GM23338 (cell line): ENCODE measurements at regions not wholly inside any gene's neighbourhood (a gene's known extent, or its start where the extent isn't known, plus 50 kb on each side); places are given as distances from the start of the nearest gene placed in this dataset.
A peak's percentile ranks its signal among the peaks of the same experiment; 100 is the strongest.
"Not testable (repeated sequence)": the region's sequence is repeated elsewhere in the genome, so short reads cannot be mapped to it uniquely, and the experiment has no call there.

ENCODE experiments used
- ATAC-seq: fragments of 200-7000 bp; cut with Tn5 transposase; 3 replicates; pipeline ENCODE4 v1.9.1; 2020
- DNase-seq: peaks from one replicate; pipeline ENCODE4 v3.0.0-alpha.2; 2015; ENCODE audit warnings: low spot score
- H2AFZ ChIP-seq: fragments of 200-600 bp; sonication (generic); 2 replicates; pipeline ENCODE4 v1.8.0; 2016; ENCODE audit warnings: antibody characterized with exemption, mild to moderate bottlenecking, moderate library complexity
- H3F3A ChIP-seq: fragments of 200-600 bp; sonication (generic); replicated peaks from 2 replicates; pipeline ENCODE4 v1.8.0; 2017; ENCODE audit warnings: antibody characterized with exemption, mixed run types, low read depth
- H3K27ac ChIP-seq: fragments of 200-600 bp; sonication (generic); 2 replicates; pipeline ENCODE4 v1.6.1; 2016; ENCODE audit warnings: low read depth
- H3K27me3 ChIP-seq: fragments of 200-600 bp; sonication (generic); 2 replicates; pipeline ENCODE4 v1.8.0; 2016; ENCODE audit warnings: mild to moderate bottlenecking, mixed run types, moderate library complexity; ENCODE audit not compliant: insufficient read depth
- H3K36me3 ChIP-seq: fragments of 200-600 bp; sonication (generic); 2 replicates; pipeline ENCODE4 v1.8.0; 2016; ENCODE audit warnings: mild to moderate bottlenecking; ENCODE audit not compliant: insufficient read depth
- H3K4me1 ChIP-seq: fragments of 200-600 bp; sonication (generic); 2 replicates; pipeline ENCODE4 v1.8.0; 2016; ENCODE audit warnings: mild to moderate bottlenecking, moderate library complexity; ENCODE audit not compliant: insufficient read depth
- H3K4me2 ChIP-seq: fragments of 200-600 bp; sonication (generic); 2 replicates; pipeline ENCODE4 v1.7.1; 2017; ENCODE audit warnings: mixed run types
- H3K4me3 ChIP-seq: fragments of 200-600 bp; sonication (generic); 2 replicates; pipeline ENCODE4 v1.6.1; 2016; ENCODE audit warnings: mixed run types
- H3K79me2 ChIP-seq: fragments of 200-600 bp; sonication (generic); replicated peaks from 2 replicates; pipeline ENCODE4 v1.8.0; 2017; ENCODE audit warnings: mild to moderate bottlenecking; ENCODE audit not compliant: insufficient read depth
- H3K9me2 ChIP-seq: fragments of 200-600 bp; sonication (generic); 2 replicates; pipeline ENCODE4 v1.8.0; 2017; ENCODE audit not compliant: insufficient read depth
- H4K20me1 ChIP-seq: fragments of 200-600 bp; sonication (generic); replicated peaks from 2 replicates; pipeline ENCODE4 v1.8.0; 2017; ENCODE audit warnings: mild to moderate bottlenecking; ENCODE audit not compliant: insufficient read depth
- H3K27ac Mint-ChIP-seq: 2 replicates; pipeline ENCODE4 v1.8.0; 2020; ENCODE audit warnings: inconsistent platforms, mild to moderate bottlenecking, moderate library complexity, mixed read lengths
- H3K27me3 Mint-ChIP-seq: 3 replicates; pipeline ENCODE4 v1.8.0; 2022; ENCODE audit warnings: low read depth, mild to moderate bottlenecking, moderate library complexity, mixed read lengths, inconsistent platforms; ENCODE audit not compliant: insufficient read depth, poor library complexity
- H3K36me3 Mint-ChIP-seq: 3 replicates; pipeline ENCODE4 v1.8.0; 2021; ENCODE audit warnings: low read depth, mild to moderate bottlenecking, inconsistent platforms, moderate library complexity, mixed read lengths
- H3K4me1 Mint-ChIP-seq: 3 replicates; pipeline ENCODE4 v1.8.0; 2020; ENCODE audit warnings: mild to moderate bottlenecking, inconsistent platforms, mixed read lengths
- H3K4me3 Mint-ChIP-seq: 3 replicates; pipeline ENCODE4 v1.8.0; 2021; ENCODE audit warnings: moderate library complexity, mild to moderate bottlenecking, inconsistent platforms, mixed read lengths
- H3K9me3 Mint-ChIP-seq: 3 replicates; pipeline ENCODE4 v1.8.0; 2020; ENCODE audit warnings: moderate library complexity, mild to moderate bottlenecking, inconsistent platforms, mixed read lengths
- CREB1 ChIP-seq: fragments of 250-450 bp; sonication (Bioruptor Pico); IDR thresholded peaks from 2 replicates; pipeline ENCODE4 v1.5.0; 2020; ENCODE audit warnings: low read depth, mild to moderate bottlenecking, moderate library complexity
- CTCF ChIP-seq, 2 experiments: fragments of 200-600 bp in 1 of 2; sonication (generic) in 1 of 2; conservative IDR thresholded peaks; 2 replicates each; pipeline versions ENCODE4 v1.5.1 to v1.6.1; 2016 to 2017; ENCODE audit warnings: antibody characterized with exemption in 2 of 2, low read depth in 2 of 2, mild to moderate bottlenecking in 2 of 2, moderate library complexity in 1 of 2
- EZH2 ChIP-seq: fragments of 200-600 bp; sonication (generic); IDR thresholded peaks from one replicate; pipeline ENCODE4 v1.8.0; 2017; ENCODE audit warnings: antibody characterized with exemption, mild to moderate bottlenecking, low read depth; ENCODE audit not compliant: unreplicated experiment
- EZH2phosphoT487 ChIP-seq: fragments of 200-600 bp; sonication (generic); IDR thresholded peaks from one replicate; pipeline ENCODE4 v1.8.1; 2018; ENCODE audit warnings: antibody characterized with exemption; ENCODE audit not compliant: unreplicated experiment
- POLR2AphosphoS5 ChIP-seq: IDR thresholded peaks from 2 replicates; pipeline ENCODE4 v1.6.1; 2016; ENCODE audit warnings: antibody characterized with exemption, low read depth
- ZNF114 ChIP-seq: fragments of 250-450 bp; sonication (Bioruptor Pico); IDR thresholded peaks from 2 replicates; pipeline ENCODE4 v1.5.0; 2020; ENCODE audit warnings: mild to moderate bottlenecking, moderate library complexity
- TF ChIP-seq, protein P1 (sequence below): fragments of 250-450 bp; sonication (Bioruptor Pico); IDR thresholded peaks from 2 replicates; pipeline ENCODE4 v1.5.0; 2020; ENCODE audit warnings: mild to moderate bottlenecking, moderate library complexity
- TF ChIP-seq, protein P2 (sequence below): IDR thresholded peaks from 2 replicates; pipeline ENCODE4 v1.6.1; 2016; ENCODE audit warnings: antibody characterized with exemption

GRCh38 chr4:23945451-23946017 lies 55.7 kb upstream of the PPARGC1A start:
- Histone ChIP-seq H4K20me1 (no peaks in the 10 kb centered on the region), H3K4me2 (no peak overlapping the region), H2AFZ (no peak overlapping the region), H3K79me2 (no peaks in the 10 kb centered on the region), H3K4me3 (no peak overlapping the region), H3K9me2 (peaks cover 8% of the 10 kb centered on the region), H3K27me3 (no peaks in the 10 kb centered on the region), H3K27ac (no peak overlapping the region), H3F3A (no peaks in the 10 kb centered on the region), H3K4me1 (peaks cover 16% of the 10 kb centered on the region), H3K36me3 (no peaks in the 10 kb centered on the region)
- Mint-ChIP-seq H3K4me3 (no peak overlapping the region), H3K4me1 (peaks cover 14% of the 10 kb centered on the region), H3K27me3 (no peaks in the 10 kb centered on the region), H3K27ac (0 out of 2 replicates have a peak overlapping the region, but pooled peaks have one; percentile 4), H3K9me3 (no peaks in the 10 kb centered on the region; the same call in 2 of the 3 replicates), H3K36me3 (no peaks in the 10 kb centered on the region)
- ATAC-seq (no peak; the same call in 2 of the 3 replicates), DNase-seq (no peak)
- TF ChIP-seq EZH2phosphoT487: no peak

DNA sequence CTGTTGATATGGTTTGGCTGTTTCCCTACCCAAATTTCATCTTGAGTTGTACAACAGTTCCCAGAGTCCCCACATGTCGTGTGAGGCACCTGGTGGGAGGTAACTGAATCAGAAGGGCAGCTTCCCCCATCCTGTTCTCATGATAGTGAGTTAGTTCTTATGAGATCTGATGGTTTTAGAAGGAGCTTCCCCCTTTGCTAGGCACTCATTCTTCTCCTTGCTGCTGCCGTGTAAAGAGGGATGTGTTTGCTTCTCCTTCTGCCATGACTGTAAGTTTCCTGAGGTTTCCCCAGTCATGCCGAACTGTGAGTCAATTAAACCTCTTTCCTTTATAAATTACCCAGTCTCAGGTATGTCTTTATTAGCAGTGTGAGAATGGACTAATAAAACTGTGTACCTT lies 54.7 kb upstream of the PPARGC1A start:
- not testable (repeated sequence) for H3K27me3 Mint-ChIP-seq, H3K4me2 ChIP-seq, H3K9me3 Mint-ChIP-seq, H3K79me2 ChIP-seq, H3K36me3 Mint-ChIP-seq, H3K4me3 ChIP-seq, ATAC-seq, H2AFZ ChIP-seq, H3K36me3 ChIP-seq, H3K27ac ChIP-seq, H3K9me2 ChIP-seq, DNase-seq, H3K27me3 ChIP-seq, H3K27ac Mint-ChIP-seq, H4K20me1 ChIP-seq, H3K4me3 Mint-ChIP-seq, H3K4me1 Mint-ChIP-seq, H3F3A ChIP-seq
- H3K4me1 ChIP-seq: peaks cover 12% of the 10 kb centered on the region

DNA sequence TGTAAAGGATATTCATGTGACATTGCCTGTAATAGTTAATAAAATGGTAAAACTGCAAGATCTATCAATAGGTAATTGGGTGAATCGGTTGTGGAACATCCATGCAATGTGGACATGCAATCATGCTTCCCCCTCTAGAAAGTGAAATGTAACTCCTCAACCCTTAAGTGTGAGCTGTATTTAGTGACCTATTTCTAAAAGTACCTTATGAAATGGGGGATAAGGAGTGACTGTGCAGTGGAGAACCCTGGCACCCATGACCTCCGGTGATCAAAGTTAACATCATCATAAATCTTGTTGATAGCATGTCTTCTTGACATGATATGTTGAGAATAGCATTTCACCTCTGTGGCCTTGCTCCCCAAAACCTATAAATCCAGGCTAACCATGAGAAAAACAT lies 53.6 kb upstream of the PPARGC1A start:
- H3K4me3 Mint-ChIP-seq: no peak overlapping the region
- H4K20me1 ChIP-seq: no peaks in the 10 kb centered on the region
- no peaks in the 10 kb centered on the region for H3K79me2 ChIP-seq
- DNase-seq (no peak), ATAC-seq (no peak)
- H3K4me2 ChIP-seq: no peak overlapping the region
- peaks cover 7% of the 10 kb centered on the region for H3K9me2 ChIP-seq
- no peak overlapping the region for H3K27ac Mint-ChIP-seq
- H3K27ac ChIP-seq: no peak overlapping the region
- H3K9me3 Mint-ChIP-seq: no peaks in the 10 kb centered on the region; the same call in 2 of the 3 replicates
- H3K27me3 Mint-ChIP-seq: no peaks in the 10 kb centered on the region
- H3K36me3 ChIP-seq: no peaks in the 10 kb centered on the region
- no peak overlapping the region for H3K4me3 ChIP-seq
- H2AFZ ChIP-seq: no peak overlapping the region
- H3K4me1 Mint-ChIP-seq: peaks cover 3% of the 10 kb centered on the region
- no peaks in the 10 kb centered on the region for H3K27me3 ChIP-seq
- peaks cover 5% of the 10 kb centered on the region; the same call in 1 of the 2 replicates for H3K4me1 ChIP-seq
- H3F3A ChIP-seq: no peaks in the 10 kb centered on the region
- no peaks in the 10 kb centered on the region for H3K36me3 Mint-ChIP-seq
- TF ChIP-seq EZH2phosphoT487 (no peak), CTCF (conservative IDR thresholded peaks at IDR 0.05; ENCODE audit: low read depth in 2 of 2) (no peak), CREB1 (CRISPR knock-in tag) (no peak), POLR2AphosphoS5 (no peak), ZNF114 (CRISPR knock-in tag) (no peak), EZH2 (no peak)
- TF ChIP-seq, protein P1, sequence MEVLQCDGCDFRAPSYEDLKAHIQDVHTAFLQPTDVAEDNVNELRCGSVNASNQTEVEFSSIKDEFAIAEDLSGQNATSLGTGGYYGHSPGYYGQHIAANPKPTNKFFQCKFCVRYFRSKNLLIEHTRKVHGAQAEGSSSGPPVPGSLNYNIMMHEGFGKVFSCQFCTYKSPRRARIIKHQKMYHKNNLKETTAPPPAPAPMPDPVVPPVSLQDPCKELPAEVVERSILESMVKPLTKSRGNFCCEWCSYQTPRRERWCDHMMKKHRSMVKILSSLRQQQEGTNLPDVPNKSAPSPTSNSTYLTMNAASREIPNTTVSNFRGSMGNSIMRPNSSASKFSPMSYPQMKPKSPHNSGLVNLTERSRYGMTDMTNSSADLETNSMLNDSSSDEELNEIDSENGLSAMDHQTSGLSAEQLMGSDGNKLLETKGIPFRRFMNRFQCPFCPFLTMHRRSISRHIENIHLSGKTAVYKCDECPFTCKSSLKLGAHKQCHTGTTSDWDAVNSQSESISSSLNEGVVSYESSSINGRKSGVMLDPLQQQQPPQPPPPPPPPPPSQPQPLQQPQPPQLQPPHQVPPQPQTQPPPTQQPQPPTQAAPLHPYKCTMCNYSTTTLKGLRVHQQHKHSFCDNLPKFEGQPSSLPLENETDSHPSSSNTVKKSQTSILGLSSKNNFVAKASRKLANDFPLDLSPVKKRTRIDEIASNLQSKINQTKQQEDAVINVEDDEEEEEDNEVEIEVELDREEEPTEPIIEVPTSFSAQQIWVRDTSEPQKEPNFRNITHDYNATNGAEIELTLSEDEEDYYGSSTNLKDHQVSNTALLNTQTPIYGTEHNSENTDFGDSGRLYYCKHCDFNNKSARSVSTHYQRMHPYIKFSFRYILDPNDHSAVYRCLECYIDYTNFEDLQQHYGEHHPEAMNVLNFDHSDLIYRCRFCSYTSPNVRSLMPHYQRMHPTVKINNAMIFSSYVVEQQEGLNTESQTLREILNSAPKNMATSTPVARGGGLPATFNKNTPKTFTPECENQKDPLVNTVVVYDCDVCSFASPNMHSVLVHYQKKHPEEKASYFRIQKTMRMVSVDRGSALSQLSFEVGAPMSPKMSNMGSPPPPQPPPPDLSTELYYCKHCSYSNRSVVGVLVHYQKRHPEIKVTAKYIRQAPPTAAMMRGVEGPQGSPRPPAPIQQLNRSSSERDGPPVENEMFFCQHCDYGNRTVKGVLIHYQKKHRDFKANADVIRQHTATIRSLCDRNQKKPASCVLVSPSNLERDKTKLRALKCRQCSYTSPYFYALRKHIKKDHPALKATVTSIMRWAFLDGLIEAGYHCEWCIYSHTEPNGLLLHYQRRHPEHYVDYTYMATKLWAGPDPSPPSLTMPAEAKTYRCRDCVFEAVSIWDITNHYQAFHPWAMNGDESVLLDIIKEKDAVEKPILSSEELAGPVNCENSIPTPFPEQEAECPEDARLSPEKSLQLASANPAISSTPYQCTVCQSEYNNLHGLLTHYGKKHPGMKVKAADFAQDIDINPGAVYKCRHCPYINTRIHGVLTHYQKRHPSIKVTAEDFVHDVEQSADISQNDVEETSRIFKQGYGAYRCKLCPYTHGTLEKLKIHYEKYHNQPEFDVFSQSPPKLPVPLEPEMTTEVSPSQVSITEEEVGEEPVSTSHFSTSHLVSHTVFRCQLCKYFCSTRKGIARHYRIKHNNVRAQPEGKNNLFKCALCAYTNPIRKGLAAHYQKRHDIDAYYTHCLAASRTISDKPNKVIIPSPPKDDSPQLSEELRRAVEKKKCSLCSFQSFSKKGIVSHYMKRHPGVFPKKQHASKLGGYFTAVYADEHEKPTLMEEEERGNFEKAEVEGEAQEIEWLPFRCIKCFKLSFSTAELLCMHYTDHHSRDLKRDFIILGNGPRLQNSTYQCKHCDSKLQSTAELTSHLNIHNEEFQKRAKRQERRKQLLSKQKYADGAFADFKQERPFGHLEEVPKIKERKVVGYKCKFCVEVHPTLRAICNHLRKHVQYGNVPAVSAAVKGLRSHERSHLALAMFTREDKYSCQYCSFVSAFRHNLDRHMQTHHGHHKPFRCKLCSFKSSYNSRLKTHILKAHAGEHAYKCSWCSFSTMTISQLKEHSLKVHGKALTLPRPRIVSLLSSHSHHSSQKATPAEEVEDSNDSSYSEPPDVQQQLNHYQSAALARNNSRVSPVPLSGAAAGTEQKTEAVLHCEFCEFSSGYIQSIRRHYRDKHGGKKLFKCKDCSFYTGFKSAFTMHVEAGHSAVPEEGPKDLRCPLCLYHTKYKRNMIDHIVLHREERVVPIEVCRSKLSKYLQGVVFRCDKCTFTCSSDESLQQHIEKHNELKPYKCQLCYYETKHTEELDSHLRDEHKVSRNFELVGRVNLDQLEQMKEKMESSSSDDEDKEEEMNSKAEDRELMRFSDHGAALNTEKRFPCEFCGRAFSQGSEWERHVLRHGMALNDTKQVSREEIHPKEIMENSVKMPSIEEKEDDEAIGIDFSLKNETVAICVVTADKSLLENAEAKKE (CRISPR knock-in tag): no peak
- TF ChIP-seq, protein P2, sequence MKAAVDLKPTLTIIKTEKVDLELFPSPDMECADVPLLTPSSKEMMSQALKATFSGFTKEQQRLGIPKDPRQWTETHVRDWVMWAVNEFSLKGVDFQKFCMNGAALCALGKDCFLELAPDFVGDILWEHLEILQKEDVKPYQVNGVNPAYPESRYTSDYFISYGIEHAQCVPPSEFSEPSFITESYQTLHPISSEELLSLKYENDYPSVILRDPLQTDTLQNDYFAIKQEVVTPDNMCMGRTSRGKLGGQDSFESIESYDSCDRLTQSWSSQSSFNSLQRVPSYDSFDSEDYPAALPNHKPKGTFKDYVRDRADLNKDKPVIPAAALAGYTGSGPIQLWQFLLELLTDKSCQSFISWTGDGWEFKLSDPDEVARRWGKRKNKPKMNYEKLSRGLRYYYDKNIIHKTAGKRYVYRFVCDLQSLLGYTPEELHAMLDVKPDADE: no peak
